GM21360 (cell line): ENCODE measurements at regions not wholly inside any gene's neighbourhood (a gene's known extent, or its start where the extent isn't known, plus 50 kb on each side); places are given as distances from the start of the nearest gene placed in this dataset.

ENCODE experiments used
- ATAC-seq: cut with Tn5 transposase; IDR thresholded peaks from one replicate; pipeline ENCODE4 v1.9.1; 2021; ENCODE audit warnings: mild to moderate bottlenecking, moderate library complexity; ENCODE audit not compliant: unreplicated experiment

DNA sequence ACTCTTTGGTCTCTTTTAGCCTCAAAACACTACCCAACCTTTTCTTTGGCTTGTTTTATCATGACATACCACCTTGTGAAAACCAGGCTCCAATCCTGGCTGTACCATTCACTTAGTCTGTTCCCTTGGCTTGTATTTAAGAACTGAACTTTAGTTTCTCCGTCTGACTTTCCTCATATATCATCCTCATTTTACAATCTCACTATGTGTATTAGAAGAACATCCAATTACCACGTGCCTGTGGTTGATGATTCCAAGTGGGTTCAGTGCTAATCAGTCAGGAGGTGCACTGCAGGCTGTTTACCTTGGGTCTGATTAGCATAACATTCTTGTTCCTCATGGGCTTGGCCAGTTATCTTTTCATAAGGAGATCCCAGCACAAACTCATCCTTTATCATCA is 144.8 kb upstream of the KLF14 start:
- no peak for ATAC-seq

DNA sequence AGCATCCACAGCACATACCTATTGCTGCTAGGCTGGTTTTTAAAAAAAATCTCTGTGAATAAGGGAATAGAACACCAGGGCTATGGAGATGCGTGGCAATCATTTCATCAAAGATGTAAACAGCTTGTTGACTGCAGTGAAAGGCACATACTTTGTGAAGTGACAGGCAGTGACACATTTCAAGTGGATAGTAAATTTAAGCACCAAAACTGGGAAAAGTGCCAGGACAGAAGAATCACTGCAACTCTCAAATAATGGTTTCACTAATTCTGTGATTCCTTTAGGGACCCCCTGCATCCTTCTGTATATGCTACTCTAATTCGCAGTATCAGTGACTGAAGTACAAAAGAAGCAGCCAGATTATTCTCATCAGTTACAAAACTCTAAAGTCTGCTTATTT is 145.2 kb upstream of the KLF14 start:
- ATAC-seq: no peak

DNA sequence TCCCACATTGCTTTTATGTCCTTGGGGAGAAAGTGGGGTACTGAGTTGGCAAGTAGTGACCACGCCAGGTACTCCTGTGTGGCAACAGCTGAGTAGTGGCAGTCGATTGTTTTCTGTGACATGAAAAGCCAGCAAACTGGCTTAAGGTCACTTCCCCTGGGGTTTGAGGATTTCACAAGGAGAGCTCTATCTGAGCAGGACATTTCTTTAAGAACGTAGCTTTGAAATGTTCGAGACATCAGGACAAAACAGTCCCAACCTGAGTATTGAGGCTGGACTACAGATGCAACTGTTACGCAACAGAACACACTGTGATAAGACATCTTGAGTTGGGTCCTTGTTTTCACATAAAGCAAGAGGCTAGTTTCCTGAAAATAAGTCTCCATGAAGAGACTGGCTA is 146.7 kb upstream of the KLF14 start:
- ATAC-seq: no peak

DNA sequence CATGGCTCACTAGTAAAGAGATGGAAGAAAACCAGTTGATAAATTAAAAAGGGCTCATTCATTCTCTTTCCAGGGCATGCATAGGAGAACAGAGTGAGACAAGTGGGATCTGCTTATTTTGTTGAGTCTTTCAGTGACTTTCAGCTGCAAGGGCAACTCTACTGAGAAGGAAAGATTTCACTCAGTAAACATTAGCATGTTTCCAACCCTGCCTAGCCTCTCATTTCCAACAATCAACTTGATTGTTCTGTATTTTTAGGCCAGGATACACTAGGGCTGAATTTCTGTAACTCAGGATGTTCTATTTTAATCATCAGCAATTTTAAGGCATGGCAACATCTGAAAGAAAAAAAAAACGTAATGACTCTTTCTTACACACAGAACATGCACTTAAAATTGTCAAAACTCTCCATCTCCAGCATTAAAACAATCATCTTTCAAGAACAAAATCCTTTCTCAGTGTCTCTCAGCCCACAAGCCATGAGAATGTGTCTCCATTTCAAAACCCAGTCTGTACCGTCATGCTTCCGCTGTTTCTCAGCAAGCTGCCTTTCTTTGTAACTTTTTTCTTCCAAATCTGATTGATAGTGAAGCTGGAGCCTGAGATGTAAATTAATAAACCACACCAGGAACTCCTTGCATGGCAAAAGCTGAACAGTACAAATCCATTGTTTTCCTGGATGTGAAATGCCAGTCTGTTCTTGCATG is 147.2 kb upstream of the KLF14 start:
- no peak for ATAC-seq

- no peak for ATAC-seq
Observed at GRCh38 chr7:130881799-130882141, 147.8 kb upstream of the KLF14 start.

- ATAC-seq: no peak
Observed at GRCh38 chr7:130882396-130882795, 148.4 kb upstream of the KLF14 start.

DNA sequence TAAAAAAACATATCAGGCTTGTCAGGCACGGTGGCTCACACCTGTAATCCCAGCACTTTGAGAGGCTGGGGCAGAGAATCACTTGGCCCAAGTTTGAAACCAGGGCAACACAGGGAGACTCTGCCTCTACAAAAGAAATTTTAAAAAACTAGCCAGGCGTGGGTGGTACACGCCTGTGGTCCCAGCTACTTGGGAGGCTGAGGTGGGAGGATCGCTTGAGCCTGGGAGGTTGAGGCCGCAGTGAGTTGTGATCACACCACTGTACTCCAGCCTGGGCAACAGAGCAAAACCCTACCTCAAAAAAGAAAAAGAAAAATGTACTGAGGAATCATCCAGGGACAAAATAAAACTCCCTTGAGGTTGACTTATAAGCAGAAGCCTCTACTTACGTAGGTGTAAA is 149.9 kb upstream of the KLF14 start:
- no peak for ATAC-seq

GRCh38 chr7:130884437-130885417 is 150.7 kb upstream of the KLF14 start:
- ATAC-seq: no peak

- no peak for ATAC-seq
Observed at GRCh38 chr7:130886438-130887135, 152.6 kb upstream of the KLF14 start.

DNA sequence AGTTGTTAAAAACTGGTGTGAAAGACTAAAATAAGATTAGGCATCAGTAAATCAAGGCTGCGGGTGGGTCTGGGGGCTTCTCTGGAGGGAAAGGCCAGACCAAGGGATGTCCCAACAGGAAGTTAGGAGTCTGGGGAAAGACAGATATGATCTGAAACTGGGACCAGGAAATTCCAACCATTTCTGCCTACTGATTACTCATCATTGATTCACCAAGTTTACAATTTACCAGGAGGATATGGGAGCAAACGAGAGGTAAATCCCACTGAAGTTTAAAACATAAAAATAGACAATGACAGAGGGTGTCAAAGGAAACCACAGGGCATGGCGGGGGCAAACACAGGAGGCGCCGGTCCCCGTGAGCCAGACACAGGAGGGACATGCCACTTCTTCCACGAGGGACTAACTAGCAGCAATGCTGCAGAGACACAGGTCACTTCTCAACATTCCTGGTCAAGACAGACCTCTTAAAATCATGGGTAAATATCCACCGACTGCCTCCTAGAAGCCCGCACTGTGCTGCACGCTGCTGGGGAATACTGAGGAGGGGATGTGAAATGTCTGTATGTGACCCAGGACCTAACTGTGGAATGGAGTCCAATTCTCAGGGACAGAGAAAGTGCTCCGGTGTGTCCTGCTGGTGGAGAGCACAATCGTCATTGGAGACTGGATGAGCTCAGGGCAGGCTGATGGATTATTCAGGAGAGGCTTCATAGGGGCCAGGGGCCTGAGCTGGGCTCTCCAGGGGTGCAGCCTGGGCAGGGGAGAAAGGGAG is 153.4 kb upstream of the KLF14 start:
- ATAC-seq: no peak

DNA sequence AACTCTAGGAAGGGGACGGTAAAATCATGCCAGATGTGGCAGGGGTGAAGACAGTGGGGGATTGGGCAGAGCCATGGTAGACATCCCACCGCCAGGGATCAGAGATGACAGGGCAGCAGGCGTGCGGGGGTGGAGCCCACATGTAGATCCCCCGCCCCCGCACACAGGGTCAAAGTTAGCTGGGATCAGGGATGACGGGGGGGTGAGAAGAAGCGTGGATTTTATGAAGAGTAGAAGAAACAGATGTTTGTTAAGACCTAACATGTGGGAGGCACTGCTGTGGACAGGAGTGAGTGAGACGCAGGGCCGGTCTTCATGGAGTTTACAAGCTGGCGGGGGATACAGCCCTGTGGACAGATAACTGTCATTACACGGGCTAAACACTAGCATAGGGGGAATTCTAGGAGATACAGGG is 154.0 kb upstream of the KLF14 start:
- no peak for ATAC-seq

- no peak for ATAC-seq
Observed at GRCh38 chr7:130888468-130888867, 154.5 kb upstream of the KLF14 start.

- ATAC-seq: no peak
Observed at GRCh38 chr7:130890176-130891020, 156.4 kb upstream of the KLF14 start.

DNA sequence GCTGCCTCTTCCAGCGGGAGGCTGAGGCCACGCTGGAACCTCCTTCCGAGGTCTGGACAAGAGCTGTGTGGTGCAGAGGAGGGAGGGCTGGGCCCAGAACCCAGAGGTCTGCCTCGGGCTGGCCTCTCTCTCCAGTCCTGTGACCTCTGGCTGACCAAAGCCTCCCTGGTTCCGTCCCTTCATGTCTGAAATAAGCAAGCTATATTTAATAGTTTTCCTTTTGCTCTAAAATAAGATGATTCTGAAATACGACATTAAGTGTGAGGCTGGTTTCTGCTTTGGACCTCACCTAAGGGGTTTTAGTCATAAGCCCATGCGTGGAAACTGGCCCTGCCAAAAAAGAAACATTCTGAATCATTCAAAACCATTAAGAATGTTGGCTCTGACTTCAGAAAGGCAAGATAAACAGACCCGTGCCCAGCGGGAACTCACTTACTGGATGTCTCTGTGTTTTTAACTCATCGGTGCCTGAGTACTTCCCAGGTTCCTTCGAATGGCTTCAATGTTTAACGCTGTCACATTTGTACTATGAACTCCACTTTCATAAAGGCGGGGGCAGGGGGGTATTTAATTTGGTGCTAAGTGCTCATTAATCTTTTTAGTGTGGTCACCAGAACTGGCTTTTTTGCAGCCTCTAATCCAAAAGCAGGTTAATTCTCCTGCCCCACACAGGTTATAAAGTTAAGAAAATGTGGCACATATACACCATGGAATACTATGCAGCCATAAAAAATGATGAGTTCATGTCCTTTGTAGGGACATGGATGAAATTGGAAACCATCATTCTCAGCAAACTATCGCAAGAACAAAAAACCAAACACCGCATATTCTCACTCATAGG is 157.5 kb upstream of the KLF14 start:
- ATAC-seq: no peak

DNA sequence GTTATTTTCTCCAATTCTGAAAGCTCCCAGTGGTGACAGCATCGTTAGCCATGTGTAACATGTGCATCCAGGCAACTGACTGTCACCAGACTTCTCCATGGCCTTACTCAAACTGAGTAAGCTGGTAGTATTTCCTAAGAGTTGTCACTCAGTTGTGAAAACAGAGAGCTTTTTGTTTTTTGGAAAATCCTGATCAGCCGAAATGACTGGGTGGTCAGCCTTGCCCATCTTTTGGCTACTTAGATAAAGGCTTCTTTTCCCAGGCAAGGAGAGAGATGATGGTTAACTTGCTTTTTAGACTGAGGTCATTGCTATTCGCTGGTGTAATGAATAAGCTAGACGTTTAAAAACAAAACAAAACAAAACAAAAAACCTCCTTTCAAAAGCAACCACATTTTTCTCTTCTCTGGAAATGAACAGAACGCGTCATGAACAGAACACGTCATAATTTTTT is 159.5 kb upstream of the KLF14 start:
- no peak for ATAC-seq

GRCh38 chr7:130894146-130894908 is 160.3 kb upstream of the KLF14 start:
- ATAC-seq: no peak

DNA sequence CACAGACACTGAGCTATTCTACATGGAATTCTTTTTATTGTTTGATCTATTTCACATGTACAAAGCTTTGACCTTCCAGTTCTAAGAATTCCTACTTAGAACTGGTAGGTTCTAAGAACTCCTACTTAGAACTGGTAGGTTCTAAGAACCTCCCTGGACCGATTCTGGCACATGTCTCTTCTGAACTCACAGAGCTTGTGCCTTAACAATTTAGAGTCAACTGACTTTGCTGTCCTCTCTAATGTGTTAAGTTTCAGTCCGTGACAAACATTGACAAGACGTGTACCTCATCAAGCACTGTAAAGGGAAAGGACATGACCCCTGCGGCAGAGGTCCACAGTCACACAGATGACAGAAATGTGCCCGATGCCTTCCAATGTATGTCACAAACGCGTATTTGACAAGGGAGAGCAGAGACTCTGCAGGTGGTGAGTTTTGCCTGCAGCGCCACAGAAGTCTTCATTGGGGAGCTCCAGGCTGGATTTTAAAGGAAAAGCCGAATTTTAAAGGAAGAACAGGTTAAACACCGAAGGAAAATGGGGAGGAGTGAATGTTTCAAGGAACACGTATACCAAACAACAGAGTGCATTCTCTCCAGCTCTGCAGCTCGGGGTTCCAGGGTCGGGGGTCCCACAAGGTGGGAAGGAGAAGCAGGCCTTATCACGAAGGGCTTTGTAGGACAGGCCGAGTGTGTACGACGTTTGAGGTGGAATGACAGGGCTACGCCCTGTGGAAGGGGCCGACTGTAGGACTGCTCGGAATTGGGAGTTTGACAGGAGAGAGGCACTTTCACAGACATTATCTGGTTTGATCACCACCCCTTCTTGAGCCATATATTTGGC is 161.1 kb upstream of the KLF14 start:
- no peak for ATAC-seq
